GM10248 (cell line): ENCODE measurements at regions not wholly inside any gene's neighbourhood (a gene's known extent, or its start where the extent isn't known, plus 50 kb on each side); places are given as distances from the start of the nearest gene placed in this dataset.
"Not testable (repeated sequence)": the region's sequence is repeated elsewhere in the genome, so short reads cannot be mapped to it uniquely, and the experiment has no call there.

Experiments used
- CTCF ChIA-PET: fragments of 300-600 bp; sonication (Branson Sonifier 250); formaldehyde crosslinking; extraction: SDS; loops from one replicate; lab custom pipeline; 2021; ENCODE audit warnings: antibody characterized with exemption; lab: Yijun Ruan, JAX
- POLR2A ChIA-PET: fragments of 350-650 bp; sonication (Branson Sonifier 250); formaldehyde crosslinking; extraction: SDS; loops from one replicate; lab custom pipeline; 2020; ENCODE audit warnings: antibody characterized with exemption; lab: Yijun Ruan, JAX
- DNase-seq: peaks from one replicate; pipeline ENCODE4 v3.0.0; 2012; ENCODE audit errors: extremely low spot score
- CTCF ChIP-seq: IDR thresholded peaks from 2 replicates; pipeline ENCODE4 v1.5.1; 2012; ENCODE audit warnings: mild to moderate bottlenecking, low read depth; ENCODE audit errors: extremely low read depth, missing control alignments, control extremely low read depth

GRCh38 chr6:14598017-14598864, 480.7 kb downstream of the CD83 start:
- CTCF ChIA-PET = no interaction called here
- DNase-seq = no peak
- POLR2A ChIA-PET = no interaction called here

GRCh38 chr6:14600306-14600705, 482.7 kb downstream of the CD83 start:
- DNase-seq, POLR2A ChIA-PET, CTCF ChIA-PET: not testable (repeated sequence)

More at GRCh38 chr6:14598017-14598864, 480.7 kb downstream of the CD83 start:
- no peak for TF ChIP-seq CTCF

- CTCF ChIA-PET = interaction anchor here (0.9 kb wide), 1 partner anchor 8 kb away, joined by 3 read pairs; no protein-coding TSS in a partner anchor
- POLR2A ChIA-PET = no interaction called here
- DNase-seq = no peak
- no peak for TF ChIP-seq CTCF
Measured at GRCh38 chr6:14601490-14601889, 483.9 kb downstream of the CD83 start.

GRCh38 chr6:14606353-14606752, 488.8 kb downstream of the CD83 start:
- TF ChIP-seq CTCF = no peak
- ChIA-PET CTCF (interaction anchor here (1.6 kb wide), 1 partner anchor 11 kb away, joined by 4 read pairs; no protein-coding TSS in a partner anchor), POLR2A (no interaction called here)
- DNase-seq = no peak

- DNase-seq = no peak
- ChIA-PET CTCF (interaction anchor here (1.2 to 1.4 kb wide), 2 partner anchors 9 to 47 kb away, joined by 3 read pairs; no protein-coding TSS in a partner anchor), POLR2A (no interaction called here)
- no peak for TF ChIP-seq CTCF
Measured at GRCh38 chr6:14610141-14610540, 492.6 kb downstream of the CD83 start.

- DNase-seq = no peak
- CTCF ChIA-PET = no interaction called here
- no peak for TF ChIP-seq CTCF
- POLR2A ChIA-PET = no interaction called here
Measured at GRCh38 chr6:14612016-14612980, 494.7 kb downstream of the CD83 start.
